T-helper 1 cell treated with Interleukin-12 subunit alpha and Interleukin-12 subunit beta and Interleukin-4 antibody, amounts not matched to agents 30 μg/mL and 1 μg/mL, for 36 hours (primary cell): ENCODE measurements at regions not wholly inside any gene's neighbourhood (a gene's known extent, or its start where the extent isn't known, plus 50 kb on each side); places are given as distances from the start of the nearest gene placed in this dataset.
A peak's percentile ranks its signal among the peaks of the same experiment; 100 is the strongest.

Experiments used
- H3K27ac Mint-ChIP-seq: one replicate; pipeline ENCODE4 v1.8.0; 2021; ENCODE audit warnings: mild to moderate bottlenecking, mixed read lengths
- H3K27me3 Mint-ChIP-seq: one replicate; pipeline ENCODE4 v1.8.0; 2021; ENCODE audit warnings: low read depth, mixed read lengths
- H3K36me3 Mint-ChIP-seq: one replicate; pipeline ENCODE4 v1.8.0; 2021; ENCODE audit warnings: low read depth, mixed read lengths
- H3K4me1 Mint-ChIP-seq: one replicate; pipeline ENCODE4 v1.8.0; 2021; ENCODE audit warnings: low read depth, mixed read lengths
- H3K4me3 Mint-ChIP-seq: one replicate; pipeline ENCODE4 v1.8.0; 2021; ENCODE audit warnings: mild to moderate bottlenecking, moderate library complexity, mixed read lengths
- H3K9me3 Mint-ChIP-seq: one replicate; pipeline ENCODE4 v1.8.0; 2021; ENCODE audit warnings: mixed read lengths

DNA sequence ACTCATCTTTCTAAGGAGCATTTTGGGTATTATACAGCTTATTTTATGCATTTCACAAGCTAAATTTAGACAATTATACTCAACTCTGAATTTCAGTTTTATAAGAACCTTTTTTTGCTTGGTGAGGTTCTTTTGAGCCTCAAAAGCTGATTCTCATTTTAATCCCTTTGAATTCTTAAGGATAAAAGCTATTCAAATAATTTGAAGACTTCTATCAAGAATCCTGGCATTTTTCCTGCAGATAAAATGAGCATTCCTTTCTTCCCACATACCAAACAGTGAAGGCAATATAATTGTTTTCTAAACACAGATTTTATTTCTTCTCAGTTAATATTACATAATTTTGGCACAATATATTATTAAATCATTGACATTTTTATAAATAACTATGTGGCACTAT lies 118.4 kb upstream of the GPM6A start:
- Mint-ChIP-seq H3K9me3 (no peaks in the 10 kb centered on the region), H3K4me3 (no peak overlapping the region), H3K36me3 (no peaks in the 10 kb centered on the region), H3K27ac (no peak overlapping the region), H3K27me3 (no peaks in the 10 kb centered on the region), H3K4me1 (no peaks in the 10 kb centered on the region)

DNA sequence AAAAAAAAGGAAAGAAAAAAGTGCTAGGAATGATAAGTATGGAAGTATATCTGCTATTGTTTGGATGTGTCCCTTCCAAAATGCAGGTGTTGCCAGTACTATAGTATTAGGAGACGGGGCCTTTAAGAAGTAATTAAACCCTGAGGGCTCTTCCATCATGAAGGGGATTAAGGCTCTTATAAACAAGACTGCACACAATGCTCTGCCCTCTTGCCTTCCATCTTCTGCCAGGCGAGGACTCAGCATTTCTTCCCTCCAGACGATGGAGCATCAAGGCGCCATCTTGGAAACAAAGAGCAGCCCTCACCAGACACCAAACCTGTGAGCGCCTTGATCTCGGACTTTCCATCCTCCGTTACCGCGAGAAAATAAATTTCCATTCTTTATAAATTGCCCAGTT lies 120.1 kb upstream of the GPM6A start:
- H3K9me3 Mint-ChIP-seq = no peaks in the 10 kb centered on the region
- no peak overlapping the region for H3K27ac Mint-ChIP-seq
- no peak overlapping the region for H3K4me3 Mint-ChIP-seq
- H3K27me3 Mint-ChIP-seq = no peaks in the 10 kb centered on the region
- no peaks in the 10 kb centered on the region for H3K36me3 Mint-ChIP-seq
- H3K4me1 Mint-ChIP-seq = no peaks in the 10 kb centered on the region

DNA sequence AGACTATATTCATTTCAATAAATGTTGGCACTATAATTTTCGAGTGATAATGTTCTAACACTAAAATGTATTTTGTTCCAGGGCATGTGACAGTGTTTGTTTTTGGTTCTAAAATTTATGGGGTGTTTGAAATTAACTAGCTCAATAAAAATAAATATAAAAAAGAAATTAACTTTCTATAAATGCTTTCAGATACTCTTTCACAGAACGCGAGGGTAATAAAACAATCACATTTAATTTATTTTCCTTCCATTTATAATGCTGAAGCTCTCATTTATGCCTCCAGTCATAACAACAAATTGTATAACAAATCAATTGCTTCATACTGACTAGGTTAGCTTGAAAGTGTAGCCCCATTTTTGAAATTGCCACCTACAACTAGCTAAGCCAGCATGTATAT lies 122.4 kb upstream of the GPM6A start:
- no peak overlapping the region for H3K27ac Mint-ChIP-seq
- H3K9me3 Mint-ChIP-seq = no peaks in the 10 kb centered on the region
- no peaks in the 10 kb centered on the region for H3K27me3 Mint-ChIP-seq
- no peaks in the 10 kb centered on the region for H3K4me1 Mint-ChIP-seq
- no peaks in the 10 kb centered on the region for H3K36me3 Mint-ChIP-seq
- no peak overlapping the region for H3K4me3 Mint-ChIP-seq

DNA sequence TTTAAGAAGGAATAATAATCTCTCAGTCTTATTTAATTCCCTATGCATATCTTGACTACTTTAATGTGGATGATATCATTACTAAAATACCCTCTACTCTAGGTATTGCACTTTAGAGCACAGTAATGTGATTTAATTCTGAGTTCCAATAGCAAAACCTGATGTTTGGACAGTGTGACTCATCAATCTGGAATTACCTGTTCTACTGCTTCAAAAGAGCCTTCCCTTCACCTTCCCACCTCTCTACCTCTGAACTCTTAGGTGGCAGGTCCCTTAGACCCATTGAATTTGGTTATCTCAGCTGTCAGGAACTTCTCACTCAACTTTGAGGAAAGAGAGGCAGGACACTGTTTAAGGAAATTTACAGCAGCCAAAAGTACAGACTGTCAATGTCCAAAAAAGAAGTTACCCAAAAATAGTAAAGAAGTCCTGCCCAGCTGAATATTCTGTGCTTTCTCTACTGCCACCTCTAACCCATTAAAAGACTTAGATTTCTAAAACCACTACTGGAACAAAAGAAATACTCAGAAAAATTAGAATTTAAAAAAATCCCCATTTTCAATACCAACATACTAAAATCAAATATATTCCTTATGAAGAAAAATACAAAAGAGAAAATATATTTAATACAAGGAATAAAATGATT lies 123.1 kb upstream of the GPM6A start:
- Mint-ChIP-seq H3K27me3 (no peaks in the 10 kb centered on the region), H3K36me3 (no peaks in the 10 kb centered on the region), H3K27ac (no peak overlapping the region), H3K4me3 (no peak overlapping the region), H3K4me1 (no peaks in the 10 kb centered on the region), H3K9me3 (no peaks in the 10 kb centered on the region)

GRCh38 chr4:175944126-175944910 lies 121.3 kb upstream of the WDR17 start:
- Mint-ChIP-seq H3K27me3 (peaks cover 6% of the 10 kb centered on the region), H3K4me1 (peaks cover 6% of the 10 kb centered on the region), H3K27ac (no peak overlapping the region), H3K9me3 (no peaks in the 10 kb centered on the region), H3K36me3 (no peaks in the 10 kb centered on the region), H3K4me3 (no peak overlapping the region)

DNA sequence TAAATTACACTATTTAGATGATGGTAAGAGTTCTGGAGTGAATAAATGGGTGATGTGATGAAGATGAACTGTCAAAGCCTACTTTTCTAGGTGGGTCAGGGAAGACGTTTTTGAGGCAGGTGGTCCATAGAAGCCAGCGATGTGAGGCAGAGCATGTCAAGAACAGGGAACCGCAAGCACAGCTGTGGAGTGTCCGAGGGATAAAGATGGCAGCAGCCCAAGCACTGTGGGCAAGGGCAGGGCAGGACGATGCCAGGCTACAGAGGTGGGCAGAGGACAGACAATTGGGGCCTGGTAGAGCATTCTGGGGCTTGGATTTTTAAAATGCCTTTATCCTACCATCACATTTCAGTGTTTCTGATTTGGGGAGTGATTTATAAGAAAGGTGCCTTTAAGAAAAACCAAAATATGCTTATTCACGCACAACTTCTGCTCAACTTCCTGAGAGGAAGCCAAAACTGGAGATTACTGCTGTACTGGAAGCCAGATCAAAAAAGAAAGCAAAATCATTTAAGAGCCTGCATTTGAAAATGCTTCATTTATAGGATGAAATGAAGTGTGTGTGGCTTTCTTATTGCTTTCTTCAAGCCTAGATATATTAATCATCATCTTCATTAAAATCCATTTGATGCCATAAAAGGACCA lies 119.0 kb upstream of the WDR17 start:
- Mint-ChIP-seq H3K27ac (no peak overlapping the region), H3K4me1 (peaks cover 6% of the 10 kb centered on the region), H3K9me3 (no peaks in the 10 kb centered on the region), H3K36me3 (no peaks in the 10 kb centered on the region), H3K27me3 (peaks cover 10% of the 10 kb centered on the region), H3K4me3 (peak overlapping the region; percentile 56)

GRCh38 chr4:175947117-175947722 lies 118.4 kb upstream of the WDR17 start:
- H3K27ac Mint-ChIP-seq = no peak overlapping the region
- peaks cover 6% of the 10 kb centered on the region for H3K4me1 Mint-ChIP-seq
- no peak overlapping the region for H3K4me3 Mint-ChIP-seq
- no peaks in the 10 kb centered on the region for H3K36me3 Mint-ChIP-seq
- peaks cover 10% of the 10 kb centered on the region for H3K27me3 Mint-ChIP-seq
- no peaks in the 10 kb centered on the region for H3K9me3 Mint-ChIP-seq

DNA sequence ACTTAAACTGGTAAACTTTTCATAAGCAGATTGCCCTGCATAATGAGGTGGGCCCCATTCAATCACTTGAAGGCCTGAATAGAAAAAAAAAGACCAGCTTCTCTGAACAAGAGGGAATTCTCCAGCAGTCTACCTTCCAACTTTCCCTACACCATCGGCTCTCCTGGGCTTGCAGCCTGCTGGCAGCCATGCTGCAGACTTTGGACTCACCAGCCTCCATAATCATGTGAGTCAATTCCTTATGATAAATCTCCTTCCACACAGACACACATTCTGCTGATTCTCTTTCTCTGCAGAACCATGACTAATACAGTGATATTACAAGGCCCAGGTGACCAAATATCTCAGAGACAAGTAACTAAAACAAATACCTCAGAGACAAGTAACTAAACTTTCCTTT lies 113.8 kb upstream of the WDR17 start:
- peaks cover under 1% of the 10 kb centered on the region for H3K4me1 Mint-ChIP-seq
- no peak overlapping the region for H3K4me3 Mint-ChIP-seq
- H3K27me3 Mint-ChIP-seq = peaks cover 10% of the 10 kb centered on the region
- no peaks in the 10 kb centered on the region for H3K9me3 Mint-ChIP-seq
- H3K27ac Mint-ChIP-seq = no peak overlapping the region
- H3K36me3 Mint-ChIP-seq = no peaks in the 10 kb centered on the region

DNA sequence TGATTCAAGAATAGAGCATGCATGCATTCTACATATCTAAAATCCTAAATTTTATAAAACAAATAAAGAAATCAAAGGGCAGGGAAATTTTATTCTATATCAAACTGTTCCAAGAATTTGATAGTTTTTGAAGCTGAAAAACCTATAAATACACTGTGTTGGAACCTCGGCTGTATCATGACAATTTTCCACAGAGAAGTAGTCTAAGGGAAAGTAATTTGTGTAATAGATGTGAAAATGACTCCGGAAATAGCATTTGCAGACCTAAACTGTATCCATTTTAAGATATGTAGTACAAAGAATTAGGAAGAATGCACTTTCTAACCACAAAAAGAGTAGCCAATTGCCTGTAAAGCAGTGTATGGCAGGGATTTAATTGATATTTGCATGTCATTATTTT lies 112.5 kb upstream of the WDR17 start:
- H3K36me3 Mint-ChIP-seq = no peaks in the 10 kb centered on the region
- H3K4me3 Mint-ChIP-seq = no peak overlapping the region
- H3K27ac Mint-ChIP-seq = no peak overlapping the region
- peaks cover 10% of the 10 kb centered on the region for H3K27me3 Mint-ChIP-seq
- no peaks in the 10 kb centered on the region for H3K9me3 Mint-ChIP-seq
- H3K4me1 Mint-ChIP-seq = no peaks in the 10 kb centered on the region

GRCh38 chr4:175953960-175954521 lies 111.6 kb upstream of the WDR17 start:
- Mint-ChIP-seq H3K36me3 (no peaks in the 10 kb centered on the region), H3K4me1 (no peaks in the 10 kb centered on the region), H3K9me3 (no peaks in the 10 kb centered on the region), H3K4me3 (no peak overlapping the region), H3K27me3 (peaks cover 4% of the 10 kb centered on the region), H3K27ac (no peak overlapping the region)

DNA sequence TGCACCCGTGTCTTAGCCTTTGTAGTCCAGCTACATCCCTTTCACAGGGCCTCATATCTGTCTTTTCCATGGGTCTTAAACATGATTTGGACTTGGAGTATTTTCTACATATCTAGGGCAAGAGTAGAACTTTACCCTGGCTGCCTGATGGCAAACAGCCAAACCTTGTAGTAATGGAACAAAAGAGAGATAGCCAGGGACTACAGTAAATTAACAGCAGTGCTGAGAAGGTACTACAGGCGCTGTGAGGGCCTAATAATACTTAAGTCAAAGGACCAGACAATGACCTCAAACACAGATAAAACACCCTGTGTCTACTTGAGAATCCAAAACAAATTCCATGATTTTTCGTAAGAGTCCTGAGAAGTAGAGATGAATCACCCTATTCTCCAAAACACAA lies 111.0 kb upstream of the WDR17 start:
- H3K4me1 Mint-ChIP-seq = no peaks in the 10 kb centered on the region
- H3K4me3 Mint-ChIP-seq = no peak overlapping the region
- H3K27me3 Mint-ChIP-seq = peaks cover 2% of the 10 kb centered on the region
- H3K36me3 Mint-ChIP-seq = no peaks in the 10 kb centered on the region
- no peak overlapping the region for H3K27ac Mint-ChIP-seq
- no peaks in the 10 kb centered on the region for H3K9me3 Mint-ChIP-seq

GRCh38 chr4:175961604-175962003 lies 104.0 kb upstream of the WDR17 start:
- Mint-ChIP-seq H3K9me3 (no peaks in the 10 kb centered on the region), H3K27ac (no peak overlapping the region)

GRCh38 chr4:175970072-175970471 lies 95.6 kb upstream of the WDR17 start:
- no peaks in the 10 kb centered on the region for H3K27me3 Mint-ChIP-seq
- no peaks in the 10 kb centered on the region for H3K4me1 Mint-ChIP-seq
- no peak overlapping the region for H3K4me3 Mint-ChIP-seq
- H3K36me3 Mint-ChIP-seq = no peaks in the 10 kb centered on the region
- H3K9me3 Mint-ChIP-seq = no peaks in the 10 kb centered on the region
- no peak overlapping the region for H3K27ac Mint-ChIP-seq

More at GRCh38 chr4:175961604-175962003, 104.0 kb upstream of the WDR17 start:
- Mint-ChIP-seq H3K4me3 (no peak overlapping the region), H3K36me3 (no peaks in the 10 kb centered on the region), H3K27me3 (no peaks in the 10 kb centered on the region), H3K4me1 (no peaks in the 10 kb centered on the region)

DNA sequence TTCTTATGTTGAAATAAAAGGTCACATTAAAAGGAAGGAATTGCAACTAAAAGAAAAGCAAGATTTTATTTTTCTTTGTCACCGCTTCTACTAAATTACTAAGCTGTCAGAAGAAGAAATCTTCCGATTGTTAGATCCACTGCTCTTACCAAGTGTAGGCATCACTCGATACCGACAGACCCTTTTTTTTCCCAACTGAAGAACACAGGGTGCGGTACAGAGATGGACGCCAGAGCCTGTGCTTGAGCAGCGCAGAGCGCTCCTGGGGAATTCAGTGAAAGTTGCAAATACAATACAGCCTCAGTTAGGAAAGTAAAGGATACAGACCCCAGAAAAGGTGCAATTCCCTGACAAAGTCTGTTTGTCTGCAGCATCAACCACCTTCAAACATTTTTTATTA lies 94.9 kb upstream of the WDR17 start:
- Mint-ChIP-seq H3K9me3 (no peaks in the 10 kb centered on the region), H3K27ac (no peak overlapping the region), H3K4me3 (no peak overlapping the region), H3K27me3 (no peaks in the 10 kb centered on the region), H3K36me3 (no peaks in the 10 kb centered on the region), H3K4me1 (no peaks in the 10 kb centered on the region)
